ENCODE measurements at regions not wholly inside any gene's neighbourhood (a gene's known extent, or its start where the extent isn't known, plus 50 kb on each side); places are given as distances from the start of the nearest gene placed in this dataset.

- Histone ChIP-seq H3K4me1 (ENCODE audit: control insufficient read depth, extremely low read depth, insufficient read depth, low read length) (peaks cover 3% of the 10 kb centered on the region), H3K9me3 (replicated peaks; ENCODE audit: control insufficient read depth, insufficient read depth, low read length) (no peaks in the 10 kb centered on the region), H3K27me3 (ENCODE audit: control insufficient read depth in 2 of 2, insufficient read depth in 2 of 2, low read length in 2 of 2) (peaks cover 0 to 2% of the 10 kb centered on the region in 2 experiments), H4K20me1 (replicated peaks; ENCODE audit: control insufficient read depth, extremely low read depth, insufficient read depth, low read length) (no peaks in the 10 kb centered on the region), H3K36me3 (ENCODE audit: control insufficient read depth in 2 of 2, extremely low read depth in 1 of 2, insufficient read depth in 2 of 2, low read length in 2 of 2) (no peaks in the 10 kb centered on the region), H3K4me3 (replicated peaks in 1 of 3; ENCODE audit: insufficient read depth in 1 of 3, low read depth in 1 of 3, low read length in 3 of 3) (no peak overlapping the region), H3K9ac (replicated peaks; ENCODE audit: extremely low read depth, insufficient read depth, low read length) (no peak overlapping the region), H3K79me2 (ENCODE audit: control insufficient read depth, insufficient read depth, low read length) (no peaks in the 10 kb centered on the region), H3K9me1 (replicated peaks; ENCODE audit: control insufficient read depth, extremely low read depth, insufficient read depth, low read length) (no peaks in the 10 kb centered on the region), H3K27ac (ENCODE audit: insufficient read depth, low read depth, low read length) (no peak overlapping the region), H3K4me2 (ENCODE audit: insufficient read depth, low read length) (no peak overlapping the region), H2AFZ (ENCODE audit: low read depth, low read length) (no peak overlapping the region)
- ChIA-PET POLR2A (no interaction called here), CTCF (no interaction called here)
- DNase-seq (ENCODE audit: low read depth, low spot score) = no peak
- dilution Hi-C loops (cut with MboI; ENCODE audit: extremely low pct_ligation_motif_present, low sequenced_read_pairs) (no loop called here), intact Hi-C loops (cut with micrococcal nuclease) (no loop called here)
- BruUV-seq (replicated peaks) = no TSS peak
- no peak for FAIRE-seq
- TF ChIP-seq POLR2AphosphoS5 (IDR thresholded peaks at IDR 0.05; ENCODE audit: insufficient read depth, low read depth, low read length) (no peak), GATA2 (IDR thresholded peaks at IDR 0.05; ENCODE audit: insufficient read depth, insufficient read length, low read depth, low read length) (no peak), FOS (IDR thresholded peaks at IDR 0.05; ENCODE audit: borderline replicate concordance, insufficient read depth, low read length) (no peak), CTCF (IDR thresholded peaks at IDR 0.05; ENCODE audit: extremely low read depth in 1 of 2, insufficient read depth in 1 of 2, low read depth in 1 of 2, low read length in 2 of 2) (no peak), POLR2A (IDR thresholded peaks at IDR 0.05; ENCODE audit: low read depth, low read length) (no peak), MYC (IDR thresholded peaks at IDR 0.05; ENCODE audit: low read depth, low read length) (no peak), MAX (IDR thresholded peaks at IDR 0.05; ENCODE audit: insufficient read depth, insufficient read length) (no peak), EZH2 (IDR thresholded peaks at IDR 0.05; ENCODE audit: borderline replicate concordance, low read depth, low read length, severe bottlenecking) (no peak), JUN (IDR thresholded peaks at IDR 0.05; ENCODE audit: borderline replicate concordance, insufficient read depth, insufficient read length, low read depth) (no peak)
These were observed 254.0 kb downstream of the KLF6 start for GRCh38 chr10:3530783-3531645.
